Lower lobe of right lung (tissue), 2 donors: ENCODE measurements at regions not wholly inside any gene's neighbourhood (a gene's known extent, or its start where the extent isn't known, plus 50 kb on each side); places are given as distances from the start of the nearest gene placed in this dataset.

Experiments
- ATAC-seq, 2 donors: fragments of 200-7000 bp; cut with Tn5 transposase; one replicate each; pipeline ENCODE4 v1.9.1; 2020 to 2022; ENCODE audit warnings: mild to moderate bottlenecking in 2 of 2, moderate library complexity in 2 of 2
- DNase-seq: peaks from one replicate; pipeline ENCODE4 v3.0.0-alpha.2; 2020
- H3K27ac ChIP-seq: fragments of 200-600 bp; one replicate; pipeline ENCODE4 v1.8.0; 2022
- H3K27me3 ChIP-seq: fragments of 200-600 bp; one replicate; pipeline ENCODE4 v1.8.0; 2022; ENCODE audit warnings: low read depth
- H3K36me3 ChIP-seq: fragments of 200-600 bp; one replicate; pipeline ENCODE4 v1.8.0; 2022; ENCODE audit warnings: mild to moderate bottlenecking
- H3K4me1 ChIP-seq: fragments of 200-600 bp; one replicate; pipeline ENCODE4 v1.8.0; 2022
- H3K4me3 ChIP-seq: fragments of 200-600 bp; one replicate; pipeline ENCODE4 v1.8.0; 2022; ENCODE audit warnings: mild to moderate bottlenecking
- H3K9me3 ChIP-seq: fragments of 200-600 bp; one replicate; pipeline ENCODE4 v1.8.0; 2022
- intact Hi-C: fragments of 100-400 bp; cut with DNase I; formaldehyde crosslinking; loops from one replicate; pipeline ENCODE4 v1.11.0; 2022
- TF ChIP-seq, protein P1 (sequence below): fragments of 200-600 bp; IDR thresholded peaks from one replicate; pipeline ENCODE4 v1.8.0; 2022; ENCODE audit warnings: antibody characterized with exemption, mild to moderate bottlenecking
- donor health status: DM: no; HTN: yes; CAD: no; lungs with severe emphysema.

- Histone ChIP-seq H3K4me1 (no peaks in the 10 kb centered on the region), H3K27me3 (no peaks in the 10 kb centered on the region), H3K9me3 (no peaks in the 10 kb centered on the region), H3K36me3 (no peaks in the 10 kb centered on the region), H3K27ac (no peak overlapping the region), H3K4me3 (no peak overlapping the region)
- DNase-seq (no peak), ATAC-seq (no peak)
- intact Hi-C loops: no loop called here
- TF ChIP-seq, protein P1, sequence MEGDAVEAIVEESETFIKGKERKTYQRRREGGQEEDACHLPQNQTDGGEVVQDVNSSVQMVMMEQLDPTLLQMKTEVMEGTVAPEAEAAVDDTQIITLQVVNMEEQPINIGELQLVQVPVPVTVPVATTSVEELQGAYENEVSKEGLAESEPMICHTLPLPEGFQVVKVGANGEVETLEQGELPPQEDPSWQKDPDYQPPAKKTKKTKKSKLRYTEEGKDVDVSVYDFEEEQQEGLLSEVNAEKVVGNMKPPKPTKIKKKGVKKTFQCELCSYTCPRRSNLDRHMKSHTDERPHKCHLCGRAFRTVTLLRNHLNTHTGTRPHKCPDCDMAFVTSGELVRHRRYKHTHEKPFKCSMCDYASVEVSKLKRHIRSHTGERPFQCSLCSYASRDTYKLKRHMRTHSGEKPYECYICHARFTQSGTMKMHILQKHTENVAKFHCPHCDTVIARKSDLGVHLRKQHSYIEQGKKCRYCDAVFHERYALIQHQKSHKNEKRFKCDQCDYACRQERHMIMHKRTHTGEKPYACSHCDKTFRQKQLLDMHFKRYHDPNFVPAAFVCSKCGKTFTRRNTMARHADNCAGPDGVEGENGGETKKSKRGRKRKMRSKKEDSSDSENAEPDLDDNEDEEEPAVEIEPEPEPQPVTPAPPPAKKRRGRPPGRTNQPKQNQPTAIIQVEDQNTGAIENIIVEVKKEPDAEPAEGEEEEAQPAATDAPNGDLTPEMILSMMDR: no peak
These were observed 1028.0 kb downstream of the UQCRFS1 start for GRCh38 chr19:28184997-28185396.

DNA sequence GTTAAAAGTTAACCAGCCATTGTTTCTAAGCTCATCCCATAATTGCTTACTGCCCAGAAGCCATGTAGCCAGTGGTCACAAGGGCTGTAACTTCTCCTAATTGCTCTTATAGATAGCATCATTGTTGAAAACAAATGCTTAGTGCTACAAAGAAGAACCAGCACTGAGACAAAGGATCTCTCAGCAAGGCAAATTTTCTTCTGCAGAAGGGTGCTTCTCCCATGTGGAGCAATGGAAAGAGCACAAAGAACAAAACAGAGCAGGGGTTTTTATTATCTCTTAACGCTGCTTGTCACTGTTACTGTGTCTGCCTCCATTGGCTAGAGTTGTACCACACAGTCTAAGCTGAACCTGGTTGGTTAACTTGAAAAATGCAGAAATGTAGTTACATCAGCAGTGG is 1036.8 kb downstream of the UQCRFS1 start:
- Histone ChIP-seq H3K27me3 (no peaks in the 10 kb centered on the region), H3K4me3 (no peak overlapping the region), H3K9me3 (peaks cover 18% of the 10 kb centered on the region), H3K27ac (no peak overlapping the region), H3K4me1 (no peaks in the 10 kb centered on the region), H3K36me3 (no peaks in the 10 kb centered on the region)
- ATAC-seq: no peak
- intact Hi-C loops: no loop called here
- DNase-seq: no peak
- TF ChIP-seq, protein P1: no peak

DNA sequence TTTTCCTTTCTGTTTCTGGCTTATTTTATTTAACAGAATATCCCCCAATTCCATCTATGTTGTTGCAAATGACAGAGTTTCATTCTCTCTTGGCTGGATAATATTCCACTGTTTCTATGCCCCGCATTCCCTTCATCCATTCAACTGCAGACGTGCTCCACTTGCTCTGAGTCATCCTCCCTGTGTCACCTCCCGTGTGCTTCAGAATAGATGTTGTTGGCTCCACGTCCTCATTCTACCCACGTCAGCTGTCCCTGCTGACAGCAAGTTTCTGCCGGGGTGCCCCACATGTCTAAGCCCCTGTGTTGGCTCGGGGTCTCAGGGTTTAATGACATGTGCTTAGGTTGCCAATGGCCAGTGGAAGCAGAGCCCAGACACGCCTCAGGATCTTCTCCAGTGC is 1041.0 kb downstream of the UQCRFS1 start:
- DNase-seq (no peak), ATAC-seq (no peak)
- Histone ChIP-seq H3K27me3 (no peaks in the 10 kb centered on the region), H3K4me3 (no peak overlapping the region), H3K9me3 (peaks cover 12% of the 10 kb centered on the region), H3K36me3 (no peaks in the 10 kb centered on the region), H3K4me1 (no peaks in the 10 kb centered on the region), H3K27ac (no peak overlapping the region)
- TF ChIP-seq, protein P1: no peak
- intact Hi-C loops: no loop called here

GRCh38 chr19:28170066-28170465 is 1042.9 kb downstream of the UQCRFS1 start:
- Histone ChIP-seq H3K36me3 (no peaks in the 10 kb centered on the region), H3K27me3 (no peaks in the 10 kb centered on the region), H3K4me3 (no peak overlapping the region), H3K27ac (no peak overlapping the region), H3K9me3 (no peaks in the 10 kb centered on the region), H3K4me1 (no peaks in the 10 kb centered on the region)
- DNase-seq: no peak
- ATAC-seq: no peak
- intact Hi-C loops: no loop called here
- TF ChIP-seq, protein P1: no peak

GRCh38 chr19:28169168-28169887 is 1043.6 kb downstream of the UQCRFS1 start:
- intact Hi-C loops: no loop called here
- Histone ChIP-seq H3K27ac (no peak overlapping the region), H3K9me3 (no peaks in the 10 kb centered on the region), H3K4me1 (no peaks in the 10 kb centered on the region), H3K36me3 (no peaks in the 10 kb centered on the region), H3K27me3 (no peaks in the 10 kb centered on the region), H3K4me3 (no peak overlapping the region)
- TF ChIP-seq, protein P1: no peak
- no peak for ATAC-seq
- DNase-seq: no peak
